SK-N-MC (cell line): ENCODE measurements at regions not wholly inside any gene's neighbourhood (a gene's known extent, or its start where the extent isn't known, plus 50 kb on each side); places are given as distances from the start of the nearest gene placed in this dataset.

Experiments
- EZH2 ChIP-seq: fragments of 200-600 bp; sonication (generic); IDR thresholded peaks from one replicate; pipeline ENCODE4 v1.6.1; 2017; ENCODE audit warnings: antibody characterized with exemption
- FOXP2 ChIP-seq: optimal IDR thresholded peaks from 2 replicates; pipeline ENCODE3; 2011; ENCODE audit warnings: mild to moderate bottlenecking, moderate library complexity; ENCODE audit not compliant: insufficient read depth; ENCODE audit errors: extremely low read length, control extremely low read depth
- POLR2AphosphoS5 ChIP-seq: IDR thresholded peaks from 2 replicates; pipeline ENCODE4 v1.6.1; 2012; ENCODE audit warnings: mild to moderate bottlenecking, low read depth, low read length, borderline replicate concordance

DNA sequence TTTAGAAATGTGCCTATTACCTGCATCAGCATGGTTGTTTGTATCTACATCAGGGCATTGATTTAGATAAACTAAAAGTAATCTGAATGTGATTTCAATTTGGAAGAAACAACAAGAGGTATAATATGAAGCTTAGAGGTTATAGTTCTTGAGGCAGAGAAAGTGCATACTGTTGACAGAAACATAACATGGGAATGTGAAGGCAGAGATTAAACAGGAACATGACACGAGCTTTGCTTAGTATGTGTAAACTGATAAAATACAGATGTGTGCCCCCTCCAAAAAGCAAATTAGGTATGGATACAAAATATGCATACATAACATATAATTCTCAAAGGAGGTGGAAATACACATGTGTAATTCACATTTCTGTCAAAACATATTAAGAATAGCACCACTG is 1180.2 kb upstream of the ADGRL3 start:
- no peak for TF ChIP-seq POLR2AphosphoS5
- no peak for TF ChIP-seq EZH2
- no peak for TF ChIP-seq FOXP2
